ENCODE measurements at regions not wholly inside any gene's neighbourhood (a gene's known extent, or its start where the extent isn't known, plus 50 kb on each side); places are given as distances from the start of the nearest gene placed in this dataset.
A peak's percentile ranks its signal among the peaks of the same experiment; 100 is the strongest.
"Not testable (repeated sequence)": the region's sequence is repeated elsewhere in the genome, so short reads cannot be mapped to it uniquely, and the experiment has no call there.

- DNase-seq, result no peak
Measured at GRCh38 chr16:86243571-86244154, 266.7 kb upstream of the FOXF1 start.

GRCh38 chr16:86244158-86244557, 266.2 kb upstream of the FOXF1 start:
- no peak for DNase-seq

DNA sequence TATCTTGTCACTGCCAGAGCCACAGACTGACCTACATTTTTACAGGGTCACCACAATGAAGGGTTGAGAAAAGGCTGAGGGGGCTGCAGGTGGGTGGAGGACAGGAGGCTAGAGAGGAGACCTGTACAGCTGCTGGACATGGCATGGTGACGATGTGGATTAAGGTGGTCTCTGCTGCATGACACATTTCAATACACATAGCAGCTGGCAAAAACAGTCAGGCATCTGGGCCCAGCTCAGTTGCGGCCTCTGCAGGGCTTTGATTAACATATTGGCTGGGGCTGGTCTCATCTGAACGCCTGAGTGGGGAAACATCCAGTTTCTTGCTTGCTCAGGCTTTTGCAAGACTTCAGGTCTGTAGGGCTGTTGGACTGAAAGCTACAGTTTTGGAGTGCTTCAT, 265.4 kb upstream of the FOXF1 start:
- no peak for DNase-seq

DNA sequence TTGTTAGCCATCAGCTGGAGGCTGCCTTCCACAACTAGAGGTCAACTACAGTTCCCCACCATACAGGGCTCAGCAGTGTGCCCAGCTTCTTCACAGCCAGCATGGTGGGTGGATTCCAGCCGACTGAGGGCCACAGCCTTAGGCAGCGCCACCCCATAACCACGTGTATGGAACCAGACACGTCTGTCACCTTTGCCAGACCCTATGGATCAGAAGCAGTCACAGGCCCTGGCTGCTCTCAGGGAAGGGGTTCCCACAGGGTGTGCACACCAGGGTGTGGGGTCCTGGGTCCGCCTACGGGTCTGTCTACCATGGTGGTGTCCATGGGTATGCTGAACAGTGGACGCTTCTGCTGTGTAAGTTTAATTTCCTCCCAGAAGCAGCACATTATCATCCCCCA, 265.0 kb upstream of the FOXF1 start:
- DNase-seq, result no peak

- no peak for DNase-seq
Measured at GRCh38 chr16:86245895-86246294, 264.4 kb upstream of the FOXF1 start.

- no peak for DNase-seq
Measured at GRCh38 chr16:86248310-86248905, 261.9 kb upstream of the FOXF1 start.

DNA sequence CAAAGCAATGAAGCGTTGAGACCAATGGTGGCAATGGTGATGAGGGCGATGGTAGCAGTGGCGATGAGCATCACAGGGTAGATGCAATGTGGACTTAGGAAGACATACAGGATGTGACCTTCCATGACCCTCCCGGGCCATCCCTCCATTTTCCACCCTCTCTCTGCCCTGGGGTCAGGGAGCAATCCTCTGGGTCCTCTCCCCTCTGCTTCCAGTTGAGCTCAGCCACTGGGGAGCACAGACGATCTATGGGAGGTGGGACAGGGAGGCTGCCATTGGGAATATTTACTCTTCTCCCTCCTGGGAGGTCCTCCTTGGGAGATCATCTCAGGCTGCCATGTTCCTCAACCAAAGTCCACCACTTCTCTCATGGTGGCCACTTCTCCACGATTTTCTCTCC, 260.7 kb upstream of the FOXF1 start:
- DNase-seq, result no peak

- DNase-seq, result peak; percentile 16
Measured at GRCh38 chr16:86251682-86252081, 258.6 kb upstream of the FOXF1 start.

- peak; percentile 48 for DNase-seq
Measured at GRCh38 chr16:86252596-86252995, 257.7 kb upstream of the FOXF1 start.

DNA sequence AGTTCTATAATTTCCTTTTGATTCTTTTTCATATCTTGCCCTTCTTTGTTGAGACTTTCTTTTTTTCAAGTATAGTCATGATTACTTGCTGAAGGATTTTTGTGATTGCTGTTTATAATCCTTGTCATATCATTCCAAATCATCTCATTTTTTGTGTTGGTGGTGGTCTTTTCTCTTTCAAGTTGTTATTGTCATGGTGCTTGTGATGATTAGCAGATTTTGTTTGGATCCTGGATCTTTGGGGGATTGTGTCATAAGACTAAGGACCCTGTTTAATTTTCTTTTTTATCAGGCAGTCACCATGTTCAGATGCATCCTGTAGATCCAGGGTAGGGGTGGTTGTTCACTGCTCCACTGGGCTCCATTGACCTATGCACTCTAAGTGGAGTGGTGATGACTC, 254.4 kb upstream of the FOXF1 start:
- no peak for DNase-seq

DNA sequence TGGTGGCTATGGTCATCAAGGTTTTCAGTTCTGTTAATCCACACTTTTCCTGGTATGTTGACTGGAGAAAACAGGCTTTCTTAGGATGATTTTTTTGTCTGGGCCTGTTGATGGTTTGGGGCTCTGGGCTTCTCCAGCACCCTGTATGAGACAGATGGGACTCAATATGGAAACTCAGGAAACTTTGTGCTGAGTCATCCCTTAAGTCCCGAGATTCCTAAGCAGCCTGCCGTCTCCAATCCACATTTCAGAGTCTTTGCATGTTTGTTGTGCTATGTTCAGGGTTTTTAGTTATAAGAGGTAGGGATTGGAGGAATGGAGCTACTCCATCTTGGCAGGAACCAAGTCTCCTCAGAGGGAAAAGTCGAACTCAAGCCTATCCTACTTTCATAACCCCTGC, 253.3 kb upstream of the FOXF1 start:
- DNase-seq, result no peak

- DNase-seq, result no peak
Measured at GRCh38 chr16:86257546-86257945, 252.8 kb upstream of the FOXF1 start.

- peak; percentile 11 for DNase-seq
Measured at GRCh38 chr16:86258713-86259112, 251.6 kb upstream of the FOXF1 start.

GRCh38 chr16:86259499-86259898, 250.8 kb upstream of the FOXF1 start:
- DNase-seq, result no peak

DNA sequence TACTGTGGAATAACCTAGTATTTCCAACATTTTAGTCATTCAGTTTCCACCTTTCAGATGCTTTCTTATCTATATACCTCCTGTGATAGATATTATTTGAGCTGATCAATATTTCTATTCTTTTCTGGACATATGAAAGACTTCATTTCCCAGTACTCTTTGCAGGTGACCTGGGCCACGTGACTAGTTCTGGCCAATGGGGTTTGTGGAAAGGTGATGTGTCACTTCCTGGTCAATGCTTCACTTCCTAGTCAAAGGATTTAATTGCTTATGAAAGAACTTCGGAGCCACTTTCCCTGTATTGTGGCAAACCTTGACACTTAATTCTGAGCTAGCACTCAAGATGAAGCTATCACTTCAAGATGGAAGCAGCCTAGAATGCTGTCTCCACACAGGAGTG, 248.9 kb upstream of the FOXF1 start:
- DNase-seq, result no peak

DNA sequence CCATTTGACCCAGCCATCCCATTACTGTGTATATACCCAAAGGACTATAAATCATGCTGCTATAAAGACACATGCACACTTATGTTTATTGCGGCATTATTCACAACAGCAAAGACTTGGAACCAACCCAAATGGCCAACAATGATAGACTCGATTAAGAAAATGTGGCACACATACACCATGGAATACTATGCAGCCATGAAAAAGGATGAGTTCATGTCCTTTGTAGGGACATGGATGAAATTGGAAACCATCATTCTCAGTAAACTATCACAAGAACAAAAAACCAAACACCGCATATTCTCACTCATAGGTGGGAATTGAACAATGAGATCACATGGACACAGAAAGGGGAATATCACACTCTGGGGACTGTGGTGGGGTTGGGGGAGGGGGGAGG, 242.7 kb upstream of the FOXF1 start:
- DNase-seq, result not testable (repeated sequence)

- DNase-seq, result no peak
Measured at GRCh38 chr16:86270696-86271095, 239.6 kb upstream of the FOXF1 start.

- DNase-seq, result no peak
Measured at GRCh38 chr16:86272744-86273143, 237.6 kb upstream of the FOXF1 start.

DNA sequence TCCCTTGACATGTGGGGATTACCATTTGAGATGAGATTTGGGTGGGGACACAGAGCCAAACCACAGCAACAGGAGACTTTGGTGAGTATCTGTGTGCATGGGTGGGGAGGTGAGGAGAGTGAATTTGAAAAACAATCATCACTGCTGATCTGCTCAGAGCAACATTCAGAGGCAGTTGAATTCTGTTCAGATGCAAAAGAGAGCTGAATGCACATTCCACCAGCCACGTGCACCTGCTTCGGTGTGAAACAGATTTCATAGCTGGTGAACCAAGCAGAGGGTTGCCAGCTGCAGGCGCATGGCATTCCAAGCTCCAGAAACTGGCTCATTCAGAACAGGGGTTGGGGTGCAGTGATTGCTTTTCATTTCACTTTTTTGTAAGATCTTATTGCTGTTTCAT, 233.1 kb upstream of the FOXF1 start:
- DNase-seq, result no peak

GRCh38 chr16:86277859-86278258, 232.5 kb upstream of the FOXF1 start:
- DNase-seq, result not testable (repeated sequence)

- no peak for DNase-seq
Measured at GRCh38 chr16:86281421-86281820, 228.9 kb upstream of the FOXF1 start.

DNA sequence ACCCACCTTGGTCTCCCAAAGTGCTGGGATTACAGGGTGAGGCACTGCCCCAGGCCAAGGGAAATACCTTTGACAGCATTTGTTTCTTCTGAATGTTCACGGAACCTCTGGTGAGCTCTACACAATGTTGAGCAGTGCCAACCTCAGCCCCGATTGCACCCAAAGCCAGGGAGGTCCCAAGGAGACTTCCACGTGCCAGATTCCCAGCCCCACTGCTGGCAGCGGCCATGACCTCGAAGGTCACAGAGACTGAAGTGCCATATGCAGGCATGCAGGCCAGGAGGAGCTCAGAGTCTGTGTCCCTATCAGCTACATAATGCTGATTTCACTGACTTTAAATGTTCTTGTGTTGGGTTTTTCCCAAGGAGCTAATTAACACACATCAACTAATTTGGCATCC, 226.4 kb upstream of the FOXF1 start:
- no peak for DNase-seq

- no peak for DNase-seq
Measured at GRCh38 chr16:86285421-86285820, 224.9 kb upstream of the FOXF1 start.

GRCh38 chr16:86285938-86286921, 224.1 kb upstream of the FOXF1 start:
- peak; percentile 23 for DNase-seq

All from HCEC 1CT (cell line).